ENCODE measurements at regions not wholly inside any gene's neighbourhood (a gene's known extent, or its start where the extent isn't known, plus 50 kb on each side); places are given as distances from the start of the nearest gene placed in this dataset.
"Not testable (repeated sequence)": the region's sequence is repeated elsewhere in the genome, so short reads cannot be mapped to it uniquely, and the experiment has no call there.

DNA sequence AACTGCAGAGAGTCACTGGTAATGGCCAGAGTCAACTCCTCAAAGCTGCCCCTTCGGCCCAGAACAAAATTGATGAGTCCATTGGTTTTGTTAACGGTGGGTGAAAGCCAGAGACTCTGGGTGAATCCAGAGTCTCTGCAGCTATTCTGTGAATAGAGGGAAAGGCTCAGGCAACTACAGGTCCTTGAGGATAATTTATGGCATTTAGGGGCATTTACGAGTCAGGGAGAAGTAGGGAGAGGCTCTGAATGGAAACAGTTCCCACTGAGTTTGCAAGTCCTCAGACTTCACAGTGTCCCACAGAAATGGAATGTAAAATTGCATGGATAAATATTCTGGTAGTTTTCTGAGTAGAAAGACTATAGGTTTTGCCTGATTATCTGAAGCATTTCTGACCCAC is 257.8 kb downstream of the SEC61B start:
- no peak for DNase-seq (ENCODE audit: low read depth)

GRCh38 chr9:99485459-99485858 is 263.4 kb downstream of the SEC61B start:
- DNase-seq (ENCODE audit: low read depth): peak; percentile 3

DNA sequence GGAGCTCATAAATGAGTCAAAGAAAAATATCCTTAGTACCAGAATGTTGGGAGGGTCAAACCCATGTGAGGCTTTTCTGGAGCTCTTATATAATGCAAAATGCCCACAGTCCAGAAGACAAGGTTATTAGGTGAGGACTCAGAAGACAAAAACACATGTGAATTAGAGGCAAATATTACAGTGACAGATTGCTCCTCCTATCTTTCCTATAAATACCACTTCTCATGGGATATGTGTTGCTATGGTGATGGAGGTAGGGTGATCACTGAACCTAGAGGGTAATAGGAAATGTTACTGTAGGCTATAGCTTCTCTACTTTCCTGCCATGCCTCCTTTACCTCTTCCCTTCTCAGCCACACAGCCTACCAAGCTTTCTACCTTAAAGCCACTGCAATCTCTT is 264.6 kb downstream of the SEC61B start:
- DNase-seq (ENCODE audit: low read depth): no peak

- DNase-seq (ENCODE audit: low read depth): no peak
Measured at GRCh38 chr9:99488131-99489059, 266.3 kb downstream of the SEC61B start.

DNA sequence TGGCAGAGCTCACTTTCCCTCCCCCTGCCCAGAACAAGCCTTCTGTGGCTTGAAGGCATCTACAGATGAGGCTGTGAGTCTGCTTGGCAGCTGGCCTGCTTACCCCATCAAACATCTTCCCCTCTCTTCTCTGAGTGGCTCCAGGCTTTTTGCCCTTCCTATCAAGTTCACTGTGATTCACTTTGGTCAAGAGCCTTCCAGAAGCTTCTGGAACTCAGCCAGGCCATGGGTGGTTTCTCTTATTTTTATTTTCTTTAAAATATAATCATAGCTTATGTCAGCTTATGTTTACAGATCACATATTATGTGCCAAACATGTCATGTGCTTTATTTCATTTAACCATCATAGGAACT is 267.0 kb downstream of the SEC61B start:
- peak; percentile 37 for DNase-seq (ENCODE audit: low read depth)

GRCh38 chr9:99490729-99491128 is 268.6 kb downstream of the SEC61B start:
- no peak for DNase-seq (ENCODE audit: low read depth)

- no peak for DNase-seq (ENCODE audit: low read depth)
Measured at GRCh38 chr9:99491408-99492158, 269.5 kb downstream of the SEC61B start.

DNA sequence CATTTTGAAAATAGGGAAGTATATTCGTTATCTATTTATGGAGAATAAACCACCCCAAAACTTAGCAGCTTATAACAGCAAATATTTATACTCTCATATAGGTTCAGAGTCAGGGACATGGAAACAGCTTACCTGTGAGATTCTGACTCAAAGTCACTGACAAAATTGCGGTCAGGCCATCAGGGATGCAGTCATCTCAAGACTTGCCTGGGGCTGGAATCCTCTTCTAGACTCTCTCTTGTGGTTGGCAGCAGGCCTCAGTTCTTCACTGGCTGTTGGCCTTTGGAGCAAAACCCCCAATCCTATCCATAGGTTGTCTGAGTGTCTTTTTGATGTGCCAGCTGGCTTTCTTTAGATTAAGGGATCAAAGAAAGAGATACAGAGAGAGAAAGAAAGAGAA is 275.6 kb downstream of the SEC61B start:
- DNase-seq (ENCODE audit: low read depth): no peak

DNA sequence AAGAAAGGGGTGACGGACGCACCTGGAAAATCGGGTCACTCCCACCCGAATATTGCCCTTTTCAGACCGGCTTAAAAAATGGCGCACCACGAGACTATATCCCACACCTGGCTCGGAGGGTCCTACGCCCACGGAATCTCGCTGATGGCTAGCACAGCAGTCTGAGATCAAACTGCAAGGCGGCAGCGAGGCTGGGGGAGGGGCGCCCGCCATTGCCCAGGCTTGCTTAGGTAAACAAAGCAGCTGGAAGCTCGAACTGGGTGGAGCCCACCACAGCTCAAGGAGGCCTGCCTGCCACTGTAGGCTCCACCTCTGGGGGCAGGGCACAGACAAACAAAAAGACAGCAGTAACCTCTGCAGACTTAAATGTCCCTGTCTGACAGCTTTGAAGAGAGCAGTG is 276.9 kb downstream of the SEC61B start:
- DNase-seq (ENCODE audit: low read depth): not testable (repeated sequence)

DNA sequence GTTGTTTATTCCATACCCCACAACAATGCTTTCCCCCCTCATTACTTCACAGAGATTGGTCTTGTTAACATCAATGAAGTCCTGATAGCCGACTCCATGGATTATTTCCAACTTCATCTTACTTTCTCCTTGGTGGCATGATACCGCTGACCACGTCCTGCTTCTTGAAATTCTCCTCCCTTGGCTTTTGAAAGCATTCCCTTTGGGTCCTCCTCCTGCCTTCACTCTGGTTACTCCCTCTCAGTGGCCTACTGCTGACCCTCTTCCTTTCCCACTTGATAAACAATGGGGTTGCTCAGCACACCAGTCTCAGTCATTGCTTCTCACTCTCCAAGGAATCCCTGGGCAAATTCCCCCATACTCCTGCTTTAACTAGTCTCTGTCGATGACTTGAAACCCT is 283.9 kb downstream of the SEC61B start:
- DNase-seq (ENCODE audit: low read depth): no peak

GRCh38 chr9:99506747-99507348 is 284.8 kb downstream of the SEC61B start:
- DNase-seq (ENCODE audit: low read depth): no peak

DNA sequence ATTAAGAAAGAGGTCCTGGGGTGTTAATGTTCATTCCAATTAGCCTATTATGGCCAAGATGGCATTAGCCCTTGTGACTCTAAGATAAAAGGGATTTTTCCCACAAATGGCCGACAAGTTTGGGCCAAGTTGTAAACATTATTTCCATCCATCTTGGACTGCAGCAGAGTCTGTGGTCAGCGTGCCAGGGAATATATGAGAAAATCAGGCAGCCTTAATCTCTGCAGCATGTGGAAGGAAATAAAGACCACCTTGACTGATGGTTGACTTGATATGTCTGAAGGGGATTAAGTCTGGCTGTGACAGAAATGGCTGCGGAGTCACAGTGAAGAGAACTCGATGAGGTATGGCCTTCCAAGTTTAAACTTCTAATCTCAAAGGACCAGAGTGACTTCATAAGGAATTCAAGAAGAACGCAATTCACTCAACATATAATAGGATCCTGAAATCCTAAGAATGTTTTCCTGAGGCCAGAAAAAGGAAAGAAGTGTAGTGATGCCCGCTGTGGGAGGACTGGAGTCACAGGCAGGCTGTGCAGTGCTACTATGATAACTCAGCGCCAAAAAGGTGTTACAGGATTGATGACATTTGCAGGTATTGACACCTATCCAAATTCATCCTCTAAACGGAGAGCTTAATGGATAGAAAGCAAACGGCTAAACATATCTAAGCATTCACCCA is 287.1 kb downstream of the SEC61B start:
- DNase-seq (ENCODE audit: low read depth): no peak

- DNase-seq (ENCODE audit: low read depth): no peak
Measured at GRCh38 chr9:99509900-99510535, 287.9 kb downstream of the SEC61B start.

DNA sequence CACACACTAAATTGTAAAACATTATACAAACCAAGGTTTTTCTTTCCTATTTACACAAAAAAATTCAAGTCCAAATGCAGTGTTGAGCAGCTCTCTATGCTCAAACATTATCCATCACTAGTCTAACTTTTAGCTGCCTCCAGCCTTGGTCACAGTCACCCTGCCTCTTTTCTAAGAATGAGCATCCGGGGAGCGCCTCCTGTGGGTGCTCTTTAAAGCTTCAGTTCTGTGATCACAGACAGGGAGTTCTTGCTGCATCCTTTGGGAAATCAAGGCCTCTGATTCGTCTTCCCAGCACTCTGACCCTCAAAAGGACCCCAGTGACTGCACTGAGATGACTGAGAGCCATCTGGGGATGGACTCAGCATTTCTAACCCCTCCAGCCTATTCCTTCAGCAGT is 289.6 kb downstream of the SEC61B start:
- DNase-seq (ENCODE audit: low read depth): no peak

DNA sequence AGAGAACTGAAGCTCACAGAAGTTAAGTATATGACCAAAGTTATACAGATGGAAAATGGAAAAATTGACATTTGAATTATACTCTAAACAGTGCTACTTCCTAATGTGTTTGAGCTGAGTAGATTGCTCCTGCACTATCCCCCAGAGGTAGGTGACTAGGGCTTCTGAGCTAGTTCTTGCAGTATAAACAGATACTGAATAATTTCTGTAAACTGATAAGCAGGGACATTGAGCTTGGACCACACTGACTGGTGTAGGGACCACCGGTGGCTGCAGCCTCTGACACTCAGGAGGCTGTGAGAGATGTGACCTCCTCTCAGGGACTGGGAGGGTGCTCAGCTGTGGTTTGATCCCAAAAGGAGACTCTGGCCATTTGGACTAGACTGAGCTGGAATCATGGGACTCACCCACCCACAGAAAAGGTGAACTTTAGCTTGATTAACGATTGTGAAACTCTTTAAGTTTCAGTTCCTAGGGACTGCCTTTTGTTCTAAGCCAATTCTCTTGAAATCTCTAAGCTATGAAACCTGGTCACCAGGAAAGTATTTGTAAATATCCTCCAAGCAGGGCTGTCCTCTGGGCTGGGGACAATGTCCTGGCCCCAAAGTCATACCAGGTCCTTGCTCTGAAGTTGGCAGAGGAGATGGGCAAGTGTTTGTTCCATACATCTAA is 291.5 kb downstream of the SEC61B start:
- DNase-seq (ENCODE audit: low read depth): no peak

- no peak for DNase-seq (ENCODE audit: low read depth)
Measured at GRCh38 chr9:99515093-99515492, 293.0 kb downstream of the SEC61B start.

DNA sequence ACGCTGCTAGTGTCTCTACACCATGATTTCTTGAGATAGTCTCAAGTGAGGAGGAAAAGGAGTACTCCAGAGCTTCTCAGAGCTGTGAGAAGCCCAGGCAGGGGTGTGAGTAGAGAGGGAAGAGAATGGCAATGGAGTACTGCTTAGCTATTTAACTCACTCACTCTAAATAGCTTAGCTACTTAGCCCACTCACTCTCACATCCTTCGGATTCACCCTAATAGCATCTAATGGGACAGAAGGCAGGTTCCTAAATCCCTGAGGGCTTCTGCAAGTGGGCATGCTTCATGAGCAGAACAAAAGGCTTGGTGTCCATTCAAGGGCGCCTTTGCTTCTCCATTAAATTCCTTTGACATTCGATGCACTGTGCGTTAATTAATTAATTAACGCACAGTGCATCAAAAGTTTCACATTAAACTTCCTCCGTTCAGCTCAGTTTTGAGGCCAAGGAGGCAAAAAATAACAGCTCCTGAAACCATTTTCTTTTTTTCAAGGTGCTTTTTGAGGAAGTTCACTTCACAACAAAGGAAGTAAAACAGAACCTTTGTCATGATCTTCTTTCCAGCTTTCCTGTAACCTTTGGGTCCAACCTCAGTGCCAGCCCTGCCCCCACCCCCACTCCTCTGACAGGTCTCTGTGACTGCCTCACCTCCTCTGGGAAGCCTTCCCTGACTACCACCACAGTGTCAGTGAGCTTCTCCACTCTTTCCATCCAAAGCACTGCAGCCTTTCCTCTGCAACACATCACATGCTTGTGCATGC is 294.0 kb downstream of the SEC61B start:
- DNase-seq (ENCODE audit: low read depth): no peak

DNA sequence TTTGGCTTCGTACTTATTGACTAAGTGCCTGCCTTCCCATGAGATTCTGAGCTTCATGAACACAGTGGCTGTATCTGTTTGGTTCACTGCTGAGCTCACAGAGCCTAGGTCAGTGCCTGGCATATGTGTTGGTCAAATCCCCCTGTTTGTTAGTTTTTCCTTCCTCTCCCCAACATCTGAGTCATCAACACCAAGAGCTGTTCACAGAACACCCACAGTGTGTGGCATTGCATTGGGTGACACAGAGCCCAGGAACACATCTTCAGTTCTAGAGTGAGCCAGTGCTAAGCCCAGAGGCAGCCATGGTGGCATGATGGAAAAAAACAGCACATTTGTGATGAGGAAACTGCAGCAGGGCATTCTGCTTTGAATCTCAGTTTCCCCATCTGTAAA is 294.6 kb downstream of the SEC61B start:
- no peak for DNase-seq (ENCODE audit: low read depth)

- no peak for DNase-seq (ENCODE audit: low read depth)
Measured at GRCh38 chr9:99523838-99524237, 297.8 kb upstream of the NR4A3 start.

GRCh38 chr9:99531313-99531712 is 290.4 kb upstream of the NR4A3 start:
- no peak for DNase-seq (ENCODE audit: low read depth)

DNA sequence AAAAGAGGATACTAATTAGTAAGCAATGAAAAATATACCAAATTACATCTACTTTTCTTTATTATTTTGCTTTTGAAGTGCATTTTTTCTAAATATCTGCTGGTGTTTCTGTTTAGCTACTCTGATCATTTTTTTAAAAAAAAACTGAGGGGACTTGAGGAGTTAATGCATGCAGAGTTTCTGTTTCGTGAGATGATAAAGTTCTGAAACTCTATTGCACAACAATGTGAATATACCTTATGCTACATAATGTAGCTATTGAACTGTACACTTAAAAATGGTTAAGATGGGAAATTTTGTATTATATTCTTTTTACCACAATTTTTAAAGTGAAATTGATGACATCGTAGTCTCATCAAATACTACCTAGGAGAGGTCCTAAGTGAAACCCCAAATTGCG is 288.3 kb upstream of the NR4A3 start:
- DNase-seq (ENCODE audit: low read depth): no peak
